Esophagus muscularis mucosa (tissue), 4 donors: ENCODE measurements at regions not wholly inside any gene's neighbourhood (a gene's known extent, or its start where the extent isn't known, plus 50 kb on each side); places are given as distances from the start of the nearest gene placed in this dataset.

Experiments
- DNase-seq: peaks from one replicate; pipeline ENCODE4 v3.0.0-alpha.2; 2017; ENCODE audit errors: extremely low spot score
- H3K27ac ChIP-seq, 4 donors: fragments of 200-600 bp; sonication (generic); replicated peaks in 1 of 4; 1 replicate in 3 of 4; 2 replicates in 1 of 4; pipeline ENCODE4 v1.5.1; 2016 to 2019; ENCODE audit warnings: mild to moderate bottlenecking in 1 of 4
- H3K27me3 ChIP-seq, 4 donors: fragments of 200-600 bp; sonication (generic); one replicate each; pipeline versions ENCODE4 v1.5.1 to v1.6.0; 2016 to 2019
- H3K36me3 ChIP-seq, 4 donors: fragments of 200-600 bp; sonication (generic); one replicate each; pipeline ENCODE4 v1.5.1; 2016 to 2019
- H3K4me1 ChIP-seq, 4 donors: fragments of 200-600 bp; sonication (generic); one replicate each; pipeline ENCODE4 v1.5.1; 2016 to 2019
- H3K4me3 ChIP-seq, 4 donors: fragments of 200-600 bp; sonication (generic); 1 replicate in 2 of 4; 2 replicates in 2 of 4; pipeline ENCODE4 v1.5.1; 2016 to 2019; ENCODE audit warnings: mild to moderate bottlenecking in 4 of 4, moderate library complexity in 1 of 4
- H3K9me3 ChIP-seq, 4 donors: fragments of 200-600 bp; sonication (generic); 1 replicate in 3 of 4; 2 replicates in 1 of 4; pipeline ENCODE4 v1.5.1; 2016 to 2019
- EP300 ChIP-seq: sonication (generic); formaldehyde crosslinking; IDR thresholded peaks from one replicate; pipeline ENCODE4 v1.6.1; 2017; ENCODE audit warnings: antibody characterized with exemption
- POLR2A ChIP-seq: fragments of 450-650 bp; IDR thresholded peaks from one replicate; pipeline ENCODE4 v1.6.1; 2017; ENCODE audit warnings: antibody characterized with exemption, moderate library complexity, mild to moderate bottlenecking, low read depth
- POLR2AphosphoS5 ChIP-seq, 2 donors: sonication (generic); formaldehyde crosslinking; IDR thresholded peaks; one replicate each; pipeline ENCODE4 v1.6.1; 2017; ENCODE audit warnings: antibody characterized with exemption in 2 of 2
- WGBS: methylation state at CpG from one replicate; pipeline ENCODE4 v1.1.5; 2018; 5-methylcytosine and 5-hydroxymethylcytosine counted together
- intact Hi-C: fragments of 100-400 bp; cut with DNase I; formaldehyde crosslinking; loops from one replicate; pipeline ENCODE4 v1.15.1; 2023
- TF ChIP-seq, protein P1 (sequence below), 3 experiments: fragments of 200-600 bp in 2 of 3; fragments of 450-650 bp in 1 of 3; sonication (generic) in 2 of 3; IDR thresholded peaks; one replicate each; pipeline ENCODE4 v1.5.1; 2017 to 2019; ENCODE audit warnings: antibody characterized with exemption in 3 of 3, mild to moderate bottlenecking in 2 of 3, moderate library complexity in 1 of 3

DNA sequence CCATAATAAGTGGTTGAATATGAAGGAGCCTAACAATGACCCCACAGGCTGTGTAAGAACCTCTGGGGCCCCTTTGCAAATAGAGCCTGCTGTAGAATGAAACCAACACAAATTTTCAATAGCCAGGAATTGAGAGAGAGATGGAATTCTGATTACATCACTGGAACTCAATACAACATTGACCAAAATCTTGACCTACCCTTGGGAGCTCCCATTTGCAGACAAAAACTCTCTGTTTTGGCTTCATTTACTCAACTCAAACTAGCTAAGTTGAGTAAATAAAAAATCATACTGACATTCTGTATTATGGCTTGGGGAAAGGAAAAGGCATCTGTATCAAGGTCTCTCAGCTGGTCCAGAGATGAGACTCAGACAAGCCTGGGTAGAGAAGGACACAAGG, 91.0 kb downstream of the TBX3 start:
- TF ChIP-seq EP300 (no peak), POLR2AphosphoS5 (IDR thresholded peaks at IDR 0.05) (no peak), POLR2A (no peak)
- TF ChIP-seq, protein P1, sequence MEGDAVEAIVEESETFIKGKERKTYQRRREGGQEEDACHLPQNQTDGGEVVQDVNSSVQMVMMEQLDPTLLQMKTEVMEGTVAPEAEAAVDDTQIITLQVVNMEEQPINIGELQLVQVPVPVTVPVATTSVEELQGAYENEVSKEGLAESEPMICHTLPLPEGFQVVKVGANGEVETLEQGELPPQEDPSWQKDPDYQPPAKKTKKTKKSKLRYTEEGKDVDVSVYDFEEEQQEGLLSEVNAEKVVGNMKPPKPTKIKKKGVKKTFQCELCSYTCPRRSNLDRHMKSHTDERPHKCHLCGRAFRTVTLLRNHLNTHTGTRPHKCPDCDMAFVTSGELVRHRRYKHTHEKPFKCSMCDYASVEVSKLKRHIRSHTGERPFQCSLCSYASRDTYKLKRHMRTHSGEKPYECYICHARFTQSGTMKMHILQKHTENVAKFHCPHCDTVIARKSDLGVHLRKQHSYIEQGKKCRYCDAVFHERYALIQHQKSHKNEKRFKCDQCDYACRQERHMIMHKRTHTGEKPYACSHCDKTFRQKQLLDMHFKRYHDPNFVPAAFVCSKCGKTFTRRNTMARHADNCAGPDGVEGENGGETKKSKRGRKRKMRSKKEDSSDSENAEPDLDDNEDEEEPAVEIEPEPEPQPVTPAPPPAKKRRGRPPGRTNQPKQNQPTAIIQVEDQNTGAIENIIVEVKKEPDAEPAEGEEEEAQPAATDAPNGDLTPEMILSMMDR (IDR thresholded peaks at IDR 0.05): no peak
- no peaks in the 10 kb centered on the region for H3K4me1 ChIP-seq
- no peaks in the 10 kb centered on the region for H3K9me3 ChIP-seq
- H3K27me3 ChIP-seq: no peaks in the 10 kb centered on the region
- intact Hi-C loops: no loop called here
- no peak overlapping the region for H3K4me3 ChIP-seq
- H3K27ac ChIP-seq: no peak overlapping the region
- DNase-seq: no peak
- no peaks in the 10 kb centered on the region for H3K36me3 ChIP-seq

DNA sequence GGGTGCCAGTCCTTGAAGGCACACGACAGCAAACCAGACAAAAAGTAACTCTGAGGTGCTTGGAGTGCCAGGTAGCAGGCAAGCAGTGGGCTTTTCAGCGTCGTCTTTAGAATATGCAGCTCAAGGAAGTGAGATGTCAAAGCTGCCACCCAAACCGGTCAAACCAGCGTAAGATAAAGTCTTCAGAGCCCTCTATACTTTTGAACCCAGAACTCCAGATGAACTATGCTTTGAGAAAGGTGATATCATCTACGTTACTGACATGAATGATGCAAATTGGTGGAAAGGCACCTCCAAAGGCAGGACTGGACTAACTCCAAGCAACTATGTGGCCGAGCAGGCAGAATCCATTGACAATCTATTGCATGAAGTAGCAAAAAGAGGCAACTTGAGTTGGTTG, 95.9 kb downstream of the TBX3 start:
- Histone ChIP-seq H3K27ac (no peak overlapping the region), H3K4me3 (no peak overlapping the region), H3K27me3 (no peaks in the 10 kb centered on the region), H3K9me3 (no peaks in the 10 kb centered on the region), H3K4me1 (no peaks in the 10 kb centered on the region), H3K36me3 (no peaks in the 10 kb centered on the region)
- intact Hi-C loops: no loop called here
- DNase-seq: no peak
- 72% methylated on average over 7 of the region's 7 CpGs for WGBS
- TF ChIP-seq POLR2AphosphoS5 (IDR thresholded peaks at IDR 0.05) (no peak), POLR2A (no peak), EP300 (no peak)
- TF ChIP-seq, protein P1 (IDR thresholded peaks at IDR 0.05): no peak

DNA sequence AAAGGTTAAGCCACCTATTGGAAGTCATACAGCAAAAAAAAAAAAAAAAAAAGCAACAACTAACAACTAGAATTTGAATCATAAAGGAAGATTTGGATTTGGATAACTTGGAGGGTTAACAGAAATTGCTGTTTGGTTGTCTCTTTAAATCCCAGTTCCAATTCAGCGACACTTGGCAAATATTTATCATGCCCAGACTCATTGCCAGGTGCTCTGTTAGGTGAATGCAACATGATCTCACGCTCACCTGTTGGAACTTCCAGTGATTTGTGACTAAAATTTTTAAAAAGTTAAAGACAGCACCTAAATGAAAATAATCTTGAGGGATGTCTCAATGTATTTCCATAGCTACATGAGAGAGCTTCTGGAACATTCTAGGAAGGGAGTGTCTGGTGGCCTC, 103.7 kb downstream of the TBX3 start:
- no peaks in the 10 kb centered on the region for H3K4me1 ChIP-seq
- no peak overlapping the region for H3K27ac ChIP-seq
- intact Hi-C loops: no loop called here
- H3K9me3 ChIP-seq: no peaks in the 10 kb centered on the region
- WGBS: 90% methylated on average over 2 of the region's 2 CpGs
- no peak overlapping the region for H3K4me3 ChIP-seq
- H3K36me3 ChIP-seq: no peaks in the 10 kb centered on the region
- TF ChIP-seq EP300: no peak
- no peak for TF ChIP-seq POLR2AphosphoS5 (IDR thresholded peaks at IDR 0.05)
- TF ChIP-seq, protein P1 (IDR thresholded peaks at IDR 0.05): no peak
- TF ChIP-seq POLR2A: no peak
- no peak for DNase-seq
- peaks cover 0 to 23% (median 0%) of the 10 kb centered on the region in 4 donors for H3K27me3 ChIP-seq

DNA sequence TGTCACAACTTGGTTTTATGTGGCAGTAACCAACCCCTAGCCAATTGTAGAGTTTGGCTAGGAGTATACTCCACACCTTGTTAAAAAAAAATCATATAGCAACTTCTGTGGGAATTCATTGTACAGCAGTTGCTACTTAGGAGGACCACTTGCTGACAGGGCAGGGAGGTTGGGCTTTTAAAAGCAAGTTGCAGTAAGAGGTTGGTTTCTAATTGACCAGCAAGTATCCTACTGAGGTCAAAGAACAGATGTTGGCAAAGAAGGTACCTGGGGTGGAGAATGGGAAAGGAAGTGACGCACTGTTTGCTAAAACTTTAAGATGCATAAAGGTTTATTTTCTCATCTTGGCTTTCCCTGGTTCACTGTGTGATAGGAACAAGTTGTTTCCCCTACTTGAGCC, 104.6 kb downstream of the TBX3 start:
- TF ChIP-seq POLR2A (no peak), POLR2AphosphoS5 (IDR thresholded peaks at IDR 0.05) (no peak), EP300 (no peak)
- TF ChIP-seq, protein P1 (IDR thresholded peaks at IDR 0.05): no peak
- intact Hi-C loops: no loop called here
- 79% methylated on average over 1 of the region's 1 CpG for WGBS
- Histone ChIP-seq H3K4me1 (no peaks in the 10 kb centered on the region), H3K27me3 (peaks cover 0 to 23% (median 0%) of the 10 kb centered on the region in 4 donors), H3K9me3 (no peaks in the 10 kb centered on the region), H3K36me3 (no peaks in the 10 kb centered on the region), H3K27ac (no peak overlapping the region), H3K4me3 (no peak overlapping the region)
- no peak for DNase-seq

DNA sequence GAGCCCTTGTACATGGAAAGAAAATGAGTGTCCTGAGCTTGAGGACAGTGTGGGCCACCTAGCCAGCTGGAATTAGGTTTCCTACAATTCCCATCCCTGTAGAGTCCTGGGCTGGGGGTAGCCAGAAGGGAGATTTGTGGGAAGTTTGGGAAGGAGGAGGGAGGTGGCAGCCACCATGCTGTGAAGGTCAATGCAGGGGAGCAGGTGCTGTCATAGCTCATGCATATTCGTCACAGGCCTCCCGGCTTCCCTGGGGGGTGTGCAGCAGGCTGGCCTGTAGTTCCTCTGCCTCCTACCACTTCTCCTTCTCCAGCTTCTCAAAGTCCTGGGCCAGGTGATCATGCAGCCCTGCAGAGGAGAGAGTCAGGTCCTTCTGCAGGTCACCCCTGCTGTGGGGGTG, 121.3 kb downstream of the TBX3 start:
- Histone ChIP-seq H3K27ac (no peak overlapping the region), H3K36me3 (no peaks in the 10 kb centered on the region), H3K27me3 (no peaks in the 10 kb centered on the region), H3K4me1 (no peaks in the 10 kb centered on the region), H3K4me3 (no peak overlapping the region), H3K9me3 (no peaks in the 10 kb centered on the region)
- intact Hi-C loops: no loop called here
- WGBS: no CpG with 5 or more reads among the region's 2 CpGs
- TF ChIP-seq, protein P1 (IDR thresholded peaks at IDR 0.05): no peak
- TF ChIP-seq EP300 (no peak), POLR2A (no peak), POLR2AphosphoS5 (IDR thresholded peaks at IDR 0.05) (no peak)
- DNase-seq: no peak
